Cardiac muscle cell (in vitro differentiated cells and primary cell): ENCODE measurements at regions not wholly inside any gene's neighbourhood (a gene's known extent, or its start where the extent isn't known, plus 50 kb on each side); places are given as distances from the start of the nearest gene placed in this dataset.

ENCODE experiments used
- DNase-seq, 2 donors: peaks; one replicate each; pipeline versions ENCODE4 v3.0.0 to v3.0.0-alpha.2; 2010 to 2017; ENCODE audit warnings: low read depth in 1 of 2, low spot score in 1 of 2
- H3K27ac ChIP-seq: fragments of 200-600 bp; sonication (generic); 2 replicates; pipeline ENCODE4 v1.5.1; 2016
- H3K27me3 ChIP-seq: fragments of 200-600 bp; sonication (generic); 2 replicates; pipeline ENCODE4 v1.6.0; 2016; ENCODE audit warnings: control low read depth
- H3K36me3 ChIP-seq: fragments of 200-600 bp; sonication (generic); 2 replicates; pipeline ENCODE4 v1.5.1; 2016; ENCODE audit warnings: control low read depth
- H3K4me1 ChIP-seq: fragments of 200-600 bp; sonication (generic); 2 replicates; pipeline ENCODE4 v1.8.1; 2017; ENCODE audit warnings: low read depth, mild to moderate bottlenecking, mixed run types
- H3K4me3 ChIP-seq: fragments of 200-600 bp; sonication (generic); 2 replicates; pipeline ENCODE4 v1.5.1; 2016; ENCODE audit warnings: mild to moderate bottlenecking
- H3K9me3 ChIP-seq: fragments of 200-600 bp; sonication (generic); 2 replicates; pipeline ENCODE4 v1.5.1; 2017; ENCODE audit warnings: low read depth, mild to moderate bottlenecking, control low read depth
- CTCF ChIP-seq: IDR thresholded peaks from 2 replicates; pipeline ENCODE4 v1.5.1; 2012; ENCODE audit warnings: low read depth, mild to moderate bottlenecking, low read length

- TF ChIP-seq CTCF = no peak
- no peaks in the 10 kb centered on the region for H3K4me1 ChIP-seq
- DNase-seq = peak in 1 of 2 donors; percentile 10
- no peaks in the 10 kb centered on the region for H3K36me3 ChIP-seq
- no peaks in the 10 kb centered on the region for H3K9me3 ChIP-seq
- H3K4me3 ChIP-seq = no peak overlapping the region
- no peaks in the 10 kb centered on the region for H3K27me3 ChIP-seq
- no peak overlapping the region for H3K27ac ChIP-seq
Observed at GRCh38 chr20:40582531-40582930, 106.5 kb downstream of the MAFB start.

GRCh38 chr20:40579701-40580100, 109.3 kb downstream of the MAFB start:
- Histone ChIP-seq H3K4me3 (no peak overlapping the region), H3K27ac (no peak overlapping the region), H3K9me3 (no peaks in the 10 kb centered on the region), H3K36me3 (no peaks in the 10 kb centered on the region), H3K4me1 (no peaks in the 10 kb centered on the region), H3K27me3 (no peaks in the 10 kb centered on the region)
- DNase-seq = no peak
- no peak for TF ChIP-seq CTCF

- no peak for TF ChIP-seq CTCF
- H3K27me3 ChIP-seq = no peaks in the 10 kb centered on the region
- H3K27ac ChIP-seq = no peak overlapping the region
- H3K4me1 ChIP-seq = no peaks in the 10 kb centered on the region
- peak in 1 of 2 donors; percentile 8 for DNase-seq
- H3K9me3 ChIP-seq = no peaks in the 10 kb centered on the region
- H3K4me3 ChIP-seq = no peak overlapping the region
- H3K36me3 ChIP-seq = no peaks in the 10 kb centered on the region
Observed at GRCh38 chr20:40578961-40579360, 110.1 kb downstream of the MAFB start.

- Histone ChIP-seq H3K27ac (no peak overlapping the region), H3K4me3 (no peak overlapping the region), H3K9me3 (no peaks in the 10 kb centered on the region), H3K36me3 (no peaks in the 10 kb centered on the region), H3K4me1 (no peaks in the 10 kb centered on the region), H3K27me3 (no peaks in the 10 kb centered on the region)
- no peak for DNase-seq
- no peak for TF ChIP-seq CTCF
Observed at GRCh38 chr20:40575851-40576250, 113.2 kb downstream of the MAFB start.

- Histone ChIP-seq H3K4me1 (no peaks in the 10 kb centered on the region), H3K36me3 (no peaks in the 10 kb centered on the region), H3K27me3 (no peaks in the 10 kb centered on the region), H3K9me3 (no peaks in the 10 kb centered on the region), H3K27ac (no peak overlapping the region), H3K4me3 (no peak overlapping the region)
- DNase-seq = no peak
- TF ChIP-seq CTCF = no peak
Observed at GRCh38 chr20:40572251-40572650, 116.8 kb downstream of the MAFB start.

- Histone ChIP-seq H3K4me3 (no peak overlapping the region), H3K27ac (no peak overlapping the region), H3K27me3 (no peaks in the 10 kb centered on the region), H3K9me3 (no peaks in the 10 kb centered on the region), H3K4me1 (no peaks in the 10 kb centered on the region), H3K36me3 (no peaks in the 10 kb centered on the region)
- no peak for TF ChIP-seq CTCF
- no peak for DNase-seq
Observed at GRCh38 chr20:40571639-40572038, 117.4 kb downstream of the MAFB start.
